ENCODE measurements at regions not wholly inside any gene's neighbourhood (a gene's known extent, or its start where the extent isn't known, plus 50 kb on each side); places are given as distances from the start of the nearest gene placed in this dataset.

GRCh38 chr16:86089334-86089900, 190.5 kb downstream of the IRF8 start:
- DNase-seq: no peak

- DNase-seq: no peak
These were observed 191.0 kb downstream of the IRF8 start for GRCh38 chr16:86089991-86090390.

- DNase-seq: no peak
These were observed 191.7 kb downstream of the IRF8 start for GRCh38 chr16:86090461-86091170.

GRCh38 chr16:86091976-86092375, 193.0 kb downstream of the IRF8 start:
- DNase-seq: no peak

GRCh38 chr16:86092586-86093480, 193.9 kb downstream of the IRF8 start:
- DNase-seq: no peak

GRCh38 chr16:86093801-86094750, 195.1 kb downstream of the IRF8 start:
- DNase-seq: no peak

GRCh38 chr16:86095131-86095752, 196.3 kb downstream of the IRF8 start:
- no peak for DNase-seq

- DNase-seq: no peak
These were observed 197.0 kb downstream of the IRF8 start for GRCh38 chr16:86095906-86096485.

- no peak for DNase-seq
These were observed 197.9 kb downstream of the IRF8 start for GRCh38 chr16:86096850-86097249.

GRCh38 chr16:86099326-86099725, 200.4 kb downstream of the IRF8 start:
- no peak for DNase-seq

- no peak for DNase-seq
These were observed 201.5 kb downstream of the IRF8 start for GRCh38 chr16:86100205-86101136.

- DNase-seq: no peak
These were observed 202.4 kb downstream of the IRF8 start for GRCh38 chr16:86101137-86101896.

- DNase-seq: no peak
These were observed 202.9 kb downstream of the IRF8 start for GRCh38 chr16:86101897-86102157.

- no peak for DNase-seq
These were observed 204.4 kb downstream of the IRF8 start for GRCh38 chr16:86103320-86103719.

GRCh38 chr16:86104537-86105048, 205.6 kb downstream of the IRF8 start:
- no peak for DNase-seq

- no peak for DNase-seq
These were observed 208.4 kb downstream of the IRF8 start for GRCh38 chr16:86107215-86107825.

- no peak for DNase-seq
These were observed 209.1 kb downstream of the IRF8 start for GRCh38 chr16:86108062-86108461.

- no peak for DNase-seq
These were observed 211.2 kb downstream of the IRF8 start for GRCh38 chr16:86110134-86110533.

- no peak for DNase-seq
These were observed 211.8 kb downstream of the IRF8 start for GRCh38 chr16:86110726-86111125.
